ENCODE measurements at regions not wholly inside any gene's neighbourhood (a gene's known extent, or its start where the extent isn't known, plus 50 kb on each side); places are given as distances from the start of the nearest gene placed in this dataset.

DNA sequence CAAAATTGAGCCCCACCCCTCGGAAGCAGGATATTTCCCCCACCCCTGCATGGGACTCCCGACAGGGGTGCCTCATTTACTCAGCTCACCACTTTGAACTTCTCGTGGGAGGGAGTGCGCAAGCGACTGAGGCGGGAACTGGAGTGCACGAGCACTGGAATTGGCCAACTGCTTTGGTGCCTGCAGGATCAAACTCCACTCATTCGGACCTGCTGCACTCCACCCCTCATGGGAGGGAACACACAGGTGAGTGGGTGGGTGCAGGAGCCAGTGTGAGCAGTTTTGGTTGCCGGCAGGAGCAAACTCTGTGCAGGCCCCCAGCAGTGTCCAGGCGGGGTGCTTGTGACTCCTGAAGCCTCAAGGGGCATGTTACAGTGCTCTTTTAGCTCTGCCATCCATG lies 301.2 kb downstream of the TUSC1 start:
- TF ChIP-seq, protein P1, sequence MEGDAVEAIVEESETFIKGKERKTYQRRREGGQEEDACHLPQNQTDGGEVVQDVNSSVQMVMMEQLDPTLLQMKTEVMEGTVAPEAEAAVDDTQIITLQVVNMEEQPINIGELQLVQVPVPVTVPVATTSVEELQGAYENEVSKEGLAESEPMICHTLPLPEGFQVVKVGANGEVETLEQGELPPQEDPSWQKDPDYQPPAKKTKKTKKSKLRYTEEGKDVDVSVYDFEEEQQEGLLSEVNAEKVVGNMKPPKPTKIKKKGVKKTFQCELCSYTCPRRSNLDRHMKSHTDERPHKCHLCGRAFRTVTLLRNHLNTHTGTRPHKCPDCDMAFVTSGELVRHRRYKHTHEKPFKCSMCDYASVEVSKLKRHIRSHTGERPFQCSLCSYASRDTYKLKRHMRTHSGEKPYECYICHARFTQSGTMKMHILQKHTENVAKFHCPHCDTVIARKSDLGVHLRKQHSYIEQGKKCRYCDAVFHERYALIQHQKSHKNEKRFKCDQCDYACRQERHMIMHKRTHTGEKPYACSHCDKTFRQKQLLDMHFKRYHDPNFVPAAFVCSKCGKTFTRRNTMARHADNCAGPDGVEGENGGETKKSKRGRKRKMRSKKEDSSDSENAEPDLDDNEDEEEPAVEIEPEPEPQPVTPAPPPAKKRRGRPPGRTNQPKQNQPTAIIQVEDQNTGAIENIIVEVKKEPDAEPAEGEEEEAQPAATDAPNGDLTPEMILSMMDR (conservative IDR thresholded peaks at IDR 0.05; ENCODE audit: low read depth, low read length): no peak
- TF ChIP-seq EZH2 (IDR thresholded peaks at IDR 0.05; ENCODE audit: borderline replicate concordance, low read depth, low read length, poor library complexity, severe bottlenecking): no peak
- no peaks in the 10 kb centered on the region for H3K4me1 ChIP-seq (ENCODE audit: insufficient read depth, low read length, poor library complexity, severe bottlenecking)
- intact Hi-C loops (cut with micrococcal nuclease; ENCODE audit: unreplicated experiment): no loop called here
- BruUV-seq (replicated peaks): no TSS peak
- no peak overlapping the region for H3K27ac ChIP-seq (ENCODE audit: low read depth, low read length, poor library complexity, severe bottlenecking)
- H3K36me3 ChIP-seq (ENCODE audit: insufficient read depth, low read length, poor library complexity, severe bottlenecking): no peaks in the 10 kb centered on the region
- ChIA-PET CTCF (no interaction called here), POLR2A (ENCODE audit: low non-redundant PET) (no interaction called here)
- H3K9me3 ChIP-seq (ENCODE audit: low read depth, low read length, poor library complexity, severe bottlenecking): no peaks in the 10 kb centered on the region
- H3K4me3 ChIP-seq (ENCODE audit: low read depth, low read length, poor library complexity, severe bottlenecking): no peak overlapping the region
- H3K27me3 ChIP-seq (replicated peaks; ENCODE audit: insufficient read depth, low read depth, low read length, poor library complexity): no peaks in the 10 kb centered on the region
- no peak for DNase-seq (ENCODE audit: low spot score)

DNA sequence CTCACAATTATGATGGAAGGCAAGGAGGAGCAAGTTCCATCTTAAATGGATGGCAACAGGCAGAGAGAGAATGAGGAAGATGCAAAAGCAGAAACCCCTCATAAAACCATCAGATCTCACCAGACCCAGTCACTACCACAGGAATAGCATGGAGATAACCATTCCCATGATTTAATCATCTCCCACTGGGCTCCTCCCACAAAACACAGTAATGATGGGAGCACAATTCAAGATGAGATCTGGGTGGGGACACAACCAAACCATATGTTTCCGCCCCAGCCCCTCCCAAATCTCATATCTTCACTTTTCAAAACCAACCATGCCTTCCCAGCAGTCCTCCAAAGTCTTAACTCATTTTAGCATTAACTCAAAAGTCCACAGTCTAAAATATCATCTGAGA lies 304.0 kb downstream of the TUSC1 start:
- no peak for DNase-seq (ENCODE audit: low spot score)
- no peak overlapping the region for H3K27ac ChIP-seq (ENCODE audit: low read depth, low read length, poor library complexity, severe bottlenecking)
- no peaks in the 10 kb centered on the region for H3K9me3 ChIP-seq (ENCODE audit: low read depth, low read length, poor library complexity, severe bottlenecking)
- H3K36me3 ChIP-seq (ENCODE audit: insufficient read depth, low read length, poor library complexity, severe bottlenecking): no peaks in the 10 kb centered on the region
- CTCF ChIA-PET: no interaction called here
- no peaks in the 10 kb centered on the region for H3K4me1 ChIP-seq (ENCODE audit: insufficient read depth, low read length, poor library complexity, severe bottlenecking)
- H3K27me3 ChIP-seq (replicated peaks; ENCODE audit: insufficient read depth, low read depth, low read length, poor library complexity): no peaks in the 10 kb centered on the region
- intact Hi-C loops (cut with micrococcal nuclease; ENCODE audit: unreplicated experiment): no loop called here
- POLR2A ChIA-PET (ENCODE audit: low non-redundant PET): no interaction called here
- no TSS peak for BruUV-seq (replicated peaks)
- TF ChIP-seq, protein P1 (conservative IDR thresholded peaks at IDR 0.05; ENCODE audit: low read depth, low read length): no peak
- no peak for TF ChIP-seq EZH2 (IDR thresholded peaks at IDR 0.05; ENCODE audit: borderline replicate concordance, low read depth, low read length, poor library complexity, severe bottlenecking)
- H3K4me3 ChIP-seq (ENCODE audit: low read depth, low read length, poor library complexity, severe bottlenecking): no peak overlapping the region

DNA sequence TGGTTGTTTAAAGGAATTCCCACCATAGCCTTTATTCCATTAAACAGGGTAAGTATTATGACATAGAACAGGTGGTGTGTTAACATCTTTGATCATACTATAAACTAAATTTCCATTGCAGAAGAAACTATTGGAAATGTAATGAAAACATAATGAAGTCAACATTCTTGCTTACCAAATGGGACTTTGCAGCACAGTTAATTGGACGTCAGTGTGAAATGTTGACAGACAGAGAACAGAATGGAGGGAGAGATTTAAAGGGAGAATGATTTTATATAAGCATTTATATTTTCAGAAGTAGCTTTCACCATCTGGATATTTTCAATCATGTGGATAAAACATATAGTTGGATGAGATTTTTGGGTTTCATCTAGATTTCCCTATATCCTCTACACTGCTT lies 311.3 kb downstream of the TUSC1 start:
- H3K9me3 ChIP-seq (ENCODE audit: low read depth, low read length, poor library complexity, severe bottlenecking): no peaks in the 10 kb centered on the region
- no peaks in the 10 kb centered on the region for H3K36me3 ChIP-seq (ENCODE audit: insufficient read depth, low read length, poor library complexity, severe bottlenecking)
- ChIA-PET POLR2A (ENCODE audit: low non-redundant PET) (no interaction called here), CTCF (no interaction called here)
- no TSS peak for BruUV-seq (replicated peaks)
- intact Hi-C loops (cut with micrococcal nuclease; ENCODE audit: unreplicated experiment): no loop called here
- H3K4me3 ChIP-seq (ENCODE audit: low read depth, low read length, poor library complexity, severe bottlenecking): no peak overlapping the region
- H3K4me1 ChIP-seq (ENCODE audit: insufficient read depth, low read length, poor library complexity, severe bottlenecking): no peaks in the 10 kb centered on the region
- TF ChIP-seq, protein P1 (conservative IDR thresholded peaks at IDR 0.05; ENCODE audit: low read depth, low read length): no peak
- TF ChIP-seq EZH2 (IDR thresholded peaks at IDR 0.05; ENCODE audit: borderline replicate concordance, low read depth, low read length, poor library complexity, severe bottlenecking): no peak
- no peak overlapping the region for H3K27ac ChIP-seq (ENCODE audit: low read depth, low read length, poor library complexity, severe bottlenecking)
- no peak for DNase-seq (ENCODE audit: low spot score)
- no peaks in the 10 kb centered on the region for H3K27me3 ChIP-seq (replicated peaks; ENCODE audit: insufficient read depth, low read depth, low read length, poor library complexity)

All from A673 (cell line).